ENCODE measurements at regions not wholly inside any gene's neighbourhood (a gene's known extent, or its start where the extent isn't known, plus 50 kb on each side); places are given as distances from the start of the nearest gene placed in this dataset.

- TF ChIP-seq, protein P1, sequence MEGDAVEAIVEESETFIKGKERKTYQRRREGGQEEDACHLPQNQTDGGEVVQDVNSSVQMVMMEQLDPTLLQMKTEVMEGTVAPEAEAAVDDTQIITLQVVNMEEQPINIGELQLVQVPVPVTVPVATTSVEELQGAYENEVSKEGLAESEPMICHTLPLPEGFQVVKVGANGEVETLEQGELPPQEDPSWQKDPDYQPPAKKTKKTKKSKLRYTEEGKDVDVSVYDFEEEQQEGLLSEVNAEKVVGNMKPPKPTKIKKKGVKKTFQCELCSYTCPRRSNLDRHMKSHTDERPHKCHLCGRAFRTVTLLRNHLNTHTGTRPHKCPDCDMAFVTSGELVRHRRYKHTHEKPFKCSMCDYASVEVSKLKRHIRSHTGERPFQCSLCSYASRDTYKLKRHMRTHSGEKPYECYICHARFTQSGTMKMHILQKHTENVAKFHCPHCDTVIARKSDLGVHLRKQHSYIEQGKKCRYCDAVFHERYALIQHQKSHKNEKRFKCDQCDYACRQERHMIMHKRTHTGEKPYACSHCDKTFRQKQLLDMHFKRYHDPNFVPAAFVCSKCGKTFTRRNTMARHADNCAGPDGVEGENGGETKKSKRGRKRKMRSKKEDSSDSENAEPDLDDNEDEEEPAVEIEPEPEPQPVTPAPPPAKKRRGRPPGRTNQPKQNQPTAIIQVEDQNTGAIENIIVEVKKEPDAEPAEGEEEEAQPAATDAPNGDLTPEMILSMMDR (IDR thresholded peaks at IDR 0.05; ENCODE audit: insufficient read depth, low read depth, low read length) = no peak
- no peak for TF ChIP-seq EZH2 (IDR thresholded peaks at IDR 0.05; ENCODE audit: insufficient read depth, low read length)
Observed at GRCh38 chr1:198893141-198893540, 254.3 kb downstream of the PTPRC start.

All from astrocyte (in vitro differentiated cells and primary cell).